ENCODE measurements at regions not wholly inside any gene's neighbourhood (a gene's known extent, or its start where the extent isn't known, plus 50 kb on each side); places are given as distances from the start of the nearest gene placed in this dataset.

DNA sequence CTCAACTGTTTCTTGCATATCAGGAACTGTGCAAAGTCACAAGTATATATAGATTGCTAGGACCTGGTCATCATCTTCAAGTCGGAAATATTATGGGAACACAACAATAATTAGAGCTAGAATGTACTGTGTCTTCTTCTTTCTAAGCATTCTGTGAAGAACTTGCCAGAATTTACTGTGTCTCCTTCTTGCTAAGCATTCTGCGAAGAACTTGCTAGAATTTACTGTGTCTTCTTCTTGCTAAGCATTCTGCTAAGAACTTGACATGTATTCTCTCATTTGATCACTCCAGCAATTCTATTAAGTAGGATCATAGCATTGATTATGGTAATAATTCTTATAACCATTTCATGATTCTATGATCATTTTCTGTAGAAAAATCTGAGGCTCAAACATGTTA lies 231.7 kb downstream of the FOXL1 start:
- TF ChIP-seq POLR2A (IDR thresholded peaks at IDR 0.05; ENCODE audit: low read length) = no peak
- no peak for TF ChIP-seq GATA1 (IDR thresholded peaks at IDR 0.05; ENCODE audit: low read depth, low read length)

All from erythroblast (primary cell).